H9 (cell line): ENCODE measurements at regions not wholly inside any gene's neighbourhood (a gene's known extent, or its start where the extent isn't known, plus 50 kb on each side); places are given as distances from the start of the nearest gene placed in this dataset.

Experiments used
- DNase-seq: peaks from one replicate; pipeline ENCODE4 v3.0.0-alpha.2; 2017
- H2AFZ ChIP-seq: one replicate; pipeline ENCODE4 v1.6.1; 2013; ENCODE audit warnings: mild to moderate bottlenecking, low read length, control low read depth, moderate library complexity
- H2AK5ac ChIP-seq: 2 replicates; pipeline ENCODE4 v1.6.1; 2013; ENCODE audit warnings: low read length, control low read depth, mixed read lengths; ENCODE audit not compliant: insufficient read length
- H2BK120ac ChIP-seq: one replicate; pipeline ENCODE4 v1.6.1; 2013; ENCODE audit warnings: low read depth, mild to moderate bottlenecking, low read length, control low read depth, inconsistent platforms; ENCODE audit not compliant: poor library complexity, severe bottlenecking
- H2BK12ac ChIP-seq: 2 replicates; pipeline ENCODE4 v1.6.1; 2013; ENCODE audit warnings: low read length, control low read depth, mixed read lengths, low read depth; ENCODE audit not compliant: insufficient read length
- H2BK15ac ChIP-seq: 2 replicates; pipeline ENCODE4 v1.6.1; 2013; ENCODE audit warnings: low read depth, low read length, control low read depth
- H2BK20ac ChIP-seq: one replicate; pipeline ENCODE4 v1.6.1; 2013; ENCODE audit warnings: low read depth, mild to moderate bottlenecking, low read length, control low read depth, inconsistent platforms; ENCODE audit not compliant: poor library complexity, severe bottlenecking
- H2BK5ac ChIP-seq: 2 replicates; pipeline ENCODE4 v1.6.1; 2013; ENCODE audit warnings: low read length, control low read depth, mixed read lengths; ENCODE audit not compliant: insufficient read length
- H3K14ac ChIP-seq: 2 replicates; pipeline ENCODE4 v1.6.1; 2013; ENCODE audit warnings: low read length, control low read depth; ENCODE audit not compliant: insufficient read depth
- H3K18ac ChIP-seq: 2 replicates; pipeline ENCODE4 v1.6.1; 2013; ENCODE audit warnings: low read depth, mild to moderate bottlenecking, mixed read lengths, low read length, control low read depth; ENCODE audit not compliant: insufficient read length
- H3K23ac ChIP-seq: 2 replicates; pipeline ENCODE4 v1.6.1; 2013; ENCODE audit warnings: low read length, control low read depth, mixed read lengths, low read depth; ENCODE audit not compliant: insufficient read length
- H3K23me2 ChIP-seq: 2 replicates; pipeline ENCODE4 v1.6.1; 2013; ENCODE audit warnings: low read depth, mild to moderate bottlenecking, mixed read lengths, low read length, control low read depth; ENCODE audit not compliant: insufficient read length, poor library complexity, severe bottlenecking
- H3K27ac ChIP-seq: 2 replicates; pipeline ENCODE4 v1.5.1; 2013; ENCODE audit warnings: low read length, control low read depth, mixed read lengths, low read depth; ENCODE audit not compliant: insufficient read length
- H3K27me3 ChIP-seq: 2 replicates; pipeline ENCODE4 v1.6.1; 2013; ENCODE audit warnings: low read length, control low read depth, inconsistent platforms; ENCODE audit not compliant: insufficient read depth
- H3K4ac ChIP-seq: 2 replicates; pipeline ENCODE4 v1.6.1; 2013; ENCODE audit warnings: low read depth, mild to moderate bottlenecking, control low read depth, inconsistent platforms, low read length, moderate library complexity
- H3K4me1 ChIP-seq: 2 replicates; pipeline ENCODE4 v1.6.1; 2013; ENCODE audit warnings: low read length, control low read depth, inconsistent platforms; ENCODE audit not compliant: insufficient read depth
- H3K4me2 ChIP-seq: 2 replicates; pipeline ENCODE4 v1.6.1; 2013; ENCODE audit warnings: low read length, control low read depth, mixed read lengths; ENCODE audit not compliant: insufficient read length, insufficient read depth
- H3K56ac ChIP-seq: 2 replicates; pipeline ENCODE4 v1.6.1; 2013; ENCODE audit warnings: low read depth, mild to moderate bottlenecking, mixed read lengths, low read length, control low read depth; ENCODE audit not compliant: insufficient read length
- H3K79me1 ChIP-seq: 2 replicates; pipeline ENCODE4 v1.6.1; 2013; ENCODE audit warnings: low read depth, mild to moderate bottlenecking, moderate library complexity, low read length, control low read depth, inconsistent platforms; ENCODE audit not compliant: insufficient read depth, poor library complexity, severe bottlenecking
- H3K79me2 ChIP-seq: 2 replicates; pipeline ENCODE4 v1.6.1; 2013; ENCODE audit warnings: low read length, control low read depth, inconsistent platforms; ENCODE audit not compliant: insufficient read depth
- H3K9ac ChIP-seq: 2 replicates; pipeline ENCODE4 v1.6.1; 2013; ENCODE audit warnings: low read length, control low read depth, mixed read lengths; ENCODE audit not compliant: insufficient read length; ENCODE audit errors: extremely low read depth
- H3K9me3 ChIP-seq: one replicate; pipeline ENCODE4 v1.6.1; 2013; ENCODE audit warnings: low read depth, low read length, inconsistent platforms; ENCODE audit not compliant: control insufficient read depth
- H3T11ph ChIP-seq: one replicate; pipeline ENCODE4 v1.6.1; 2013; ENCODE audit warnings: mild to moderate bottlenecking, low read length, control low read depth, inconsistent platforms
- H4K20me1 ChIP-seq: one replicate; pipeline ENCODE4 v1.6.1; 2013; ENCODE audit not compliant: control insufficient read depth, insufficient read length, insufficient read depth
- H4K5ac ChIP-seq: 2 replicates; pipeline ENCODE4 v1.6.1; 2013; ENCODE audit warnings: low read depth, mild to moderate bottlenecking, mixed read lengths, low read length, control low read depth; ENCODE audit not compliant: insufficient read length
- H4K8ac ChIP-seq: replicated peaks from 2 replicates; pipeline ENCODE4 v1.6.1; 2013; ENCODE audit warnings: low read length, control low read depth, mixed read lengths, low read depth; ENCODE audit not compliant: insufficient read length
- H4K91ac ChIP-seq: 2 replicates; pipeline ENCODE4 v1.6.1; 2013; ENCODE audit warnings: low read depth, mild to moderate bottlenecking, moderate library complexity, mixed read lengths, low read length, control low read depth; ENCODE audit not compliant: insufficient read length
- H3K27ac Mint-ChIP-seq, 3 experiments: 2 replicates in 2 of 3; 3 replicates in 1 of 3; pipeline ENCODE4 v1.8.0; 2020 to 2021; ENCODE audit warnings: mixed read lengths in 3 of 3, mild to moderate bottlenecking in 1 of 3, moderate library complexity in 1 of 3
- H3K27me3 Mint-ChIP-seq: 2 replicates; pipeline ENCODE4 v1.8.0; 2021; ENCODE audit warnings: low read depth, mild to moderate bottlenecking, moderate library complexity, mixed read lengths
- H3K36me3 Mint-ChIP-seq, 3 experiments: 2 replicates in 2 of 3; 3 replicates in 1 of 3; pipeline ENCODE4 v1.8.0; 2020 to 2021; ENCODE audit warnings: low read depth in 3 of 3, mixed read lengths in 3 of 3; ENCODE audit not compliant: insufficient read depth in 1 of 3
- H3K4me1 Mint-ChIP-seq, 2 experiments: 2 replicates each; pipeline ENCODE4 v1.8.0; 2020; ENCODE audit warnings: mixed read lengths in 2 of 2
- H3K4me3 Mint-ChIP-seq, 2 experiments: 2 replicates in 1 of 2; 3 replicates in 1 of 2; pipeline ENCODE4 v1.8.0; 2020 to 2021; ENCODE audit warnings: mild to moderate bottlenecking in 2 of 2, mixed read lengths in 2 of 2, moderate library complexity in 1 of 2
- H3K9me3 Mint-ChIP-seq, 2 experiments: 2 replicates in 1 of 2; 3 replicates in 1 of 2; pipeline ENCODE4 v1.8.0; 2020; ENCODE audit warnings: mild to moderate bottlenecking in 2 of 2, mixed read lengths in 2 of 2, moderate library complexity in 1 of 2
- CTCF ChIP-seq: fragments of 200-600 bp; sonication (generic); conservative IDR thresholded peaks from 3 replicates; pipeline ENCODE4 v1.8.0; 2021; ENCODE audit warnings: antibody characterized with exemption, mild to moderate bottlenecking
- WGBS: extraction: QIAGEN DNeasy Blood & Tissue Kit; methylation state at CpG from one replicate; pipeline ENCODE4 v1.1.7; 2013; ENCODE audit warnings: missing lambda C conversion rate, low lambda C conversion rate, mixed read lengths; ENCODE audit not compliant: insufficient read length; ENCODE audit errors: extremely low coverage; 5-methylcytosine and 5-hydroxymethylcytosine counted together

- Histone ChIP-seq H4K91ac (no peak overlapping the region), H3K23me2 (no peaks in the 10 kb centered on the region), H3K4ac (no peak overlapping the region), H4K20me1 (no peaks in the 10 kb centered on the region), H3K14ac (no peak overlapping the region), H3T11ph (no peak overlapping the region), H3K4me1 (peaks cover 2% of the 10 kb centered on the region; the same call in 1 of the 2 replicates), H2BK12ac (no peak overlapping the region), H3K18ac (no peak overlapping the region), H2AFZ (no peak overlapping the region), H2BK5ac (no peak overlapping the region), H3K79me2 (no peaks in the 10 kb centered on the region), H3K79me1 (no peaks in the 10 kb centered on the region), H3K9me3 (no peaks in the 10 kb centered on the region), H2AK5ac (no peak overlapping the region), H3K56ac (no peak overlapping the region), H2BK120ac (no peak overlapping the region), H4K5ac (no peak overlapping the region), H2BK20ac (no peak overlapping the region), H3K9ac (no peak overlapping the region), H3K23ac (no peak overlapping the region), H4K8ac (no peak overlapping the region), H2BK15ac (no peak overlapping the region), H3K27me3 (no peaks in the 10 kb centered on the region), H3K4me2 (no peak overlapping the region), H3K27ac (no peak overlapping the region)
- no CpG with 5 or more reads among the region's 2 CpGs for WGBS
- H3K27ac Mint-ChIP-seq, result 0 out of 7 replicates have a peak overlapping the region, but pooled peaks of 1 of the 3 experiments have one; percentile 26
- peaks cover 1% of the 10 kb centered on the region; the same call in 1 of the 2 replicates for H3K27me3 Mint-ChIP-seq
- TF ChIP-seq CTCF, result no peak
- no peak overlapping the region for H3K4me3 Mint-ChIP-seq
- H3K4me1 Mint-ChIP-seq, result peaks cover 21 to 22% of the 10 kb centered on the region in 2 experiments
- no peaks in the 10 kb centered on the region; a peak in 1 of 5 replicates for H3K9me3 Mint-ChIP-seq
- no peak for DNase-seq
- H3K36me3 Mint-ChIP-seq, result no peaks in the 10 kb centered on the region; a peak in 1 of 7 replicates
Observed at GRCh38 chr16:65500007-65500406, 378.1 kb upstream of the CDH11 start.
